Caco-2 (cell line): ENCODE measurements at regions not wholly inside any gene's neighbourhood (a gene's known extent, or its start where the extent isn't known, plus 50 kb on each side); places are given as distances from the start of the nearest gene placed in this dataset.

Experiments used
- BruUV-seq: library from RNA; stranded (reverse); fragments of 400-500 nt; replicated peaks from 2 replicates; lab custom pipeline; 2021; lab: Mats Ljungman, UMichigan
- CTCF ChIA-PET: fragments of 300-600 bp; sonication (Branson Sonifier 250); formaldehyde crosslinking; loops from one replicate; lab custom pipeline; 2022; ENCODE audit warnings: antibody characterized with exemption; lab: Charles Lee
- POLR2A ChIA-PET: fragments of 300-600 bp; sonication (Branson Sonifier 250); formaldehyde crosslinking; loops from one replicate; lab custom pipeline; 2022; ENCODE audit warnings: antibody characterized with exemption; lab: Charles Lee
- DNase-seq, 2 experiments: peaks; one replicate each; pipeline versions ENCODE4 v3.0.0 to v3.0.0-alpha.2; 2020 to 2022
- H3K27me3 ChIP-seq: replicated peaks from 2 replicates; pipeline ENCODE4 v1.6.0; 2011; ENCODE audit warnings: low read length; ENCODE audit not compliant: control insufficient read depth, insufficient read depth
- H3K36me3 ChIP-seq: 2 replicates; pipeline ENCODE4 v1.5.1; 2011; ENCODE audit warnings: low read length; ENCODE audit not compliant: control insufficient read depth, insufficient read depth
- H3K4me1 ChIP-seq: fragments of 250-450 bp; sonication (Bioruptor Pico); 2 replicates; pipeline ENCODE4 v1.5.1; 2020; ENCODE audit warnings: mild to moderate bottlenecking
- H3K4me3 ChIP-seq: 2 replicates; pipeline ENCODE4 v1.5.1; 2011; ENCODE audit warnings: low read depth, mild to moderate bottlenecking, control low read depth, low read length
- H3K9me3 ChIP-seq: fragments of 250-450 bp; sonication (Bioruptor Pico); 2 replicates; pipeline ENCODE4 v1.5.1; 2020; ENCODE audit warnings: mild to moderate bottlenecking, moderate library complexity
- H3K27ac Mint-ChIP-seq: one replicate; pipeline ENCODE4 v1.8.0; 2022; ENCODE audit warnings: mixed read lengths; ENCODE audit not compliant: unreplicated experiment
- H3K27me3 Mint-ChIP-seq: one replicate; pipeline ENCODE4 v1.8.0; 2022; ENCODE audit warnings: mixed read lengths; ENCODE audit not compliant: insufficient read depth, unreplicated experiment
- H3K36me3 Mint-ChIP-seq: one replicate; pipeline ENCODE4 v1.8.0; 2022; ENCODE audit warnings: mild to moderate bottlenecking, mixed read lengths; ENCODE audit not compliant: insufficient read depth, unreplicated experiment
- H3K4me1 Mint-ChIP-seq: one replicate; pipeline ENCODE4 v1.8.0; 2022; ENCODE audit warnings: low read depth, mixed read lengths; ENCODE audit not compliant: unreplicated experiment
- H3K4me3 Mint-ChIP-seq: one replicate; pipeline ENCODE4 v1.8.0; 2022; ENCODE audit warnings: mild to moderate bottlenecking, moderate library complexity, mixed read lengths; ENCODE audit not compliant: unreplicated experiment
- H3K9me3 Mint-ChIP-seq: one replicate; pipeline ENCODE4 v1.8.0; 2022; ENCODE audit warnings: mixed read lengths; ENCODE audit not compliant: unreplicated experiment
- intact Hi-C: fragments of 100-400 bp; cut with micrococcal nuclease; formaldehyde crosslinking; loops from one replicate; pipeline ENCODE4 v1.10.0; 2022; ENCODE audit not compliant: unreplicated experiment
- TF ChIP-seq, protein P1 (sequence below), 2 experiments: fragments of 200-600 bp in 1 of 2; IDR thresholded peaks; 1 replicate in 1 of 2; 2 replicates in 1 of 2; pipeline versions ENCODE4 v1.5.1 to v1.8.0; 2011 to 2022; ENCODE audit warnings: antibody characterized with exemption in 1 of 2, control low read depth in 1 of 2, inconsistent platforms in 1 of 2, low read depth in 1 of 2, low read length in 1 of 2, mild to moderate bottlenecking in 1 of 2, moderate library complexity in 1 of 2; ENCODE audit not compliant: insufficient read depth in 1 of 2, severe bottlenecking in 1 of 2, unreplicated experiment in 1 of 2

- H3K27ac Mint-ChIP-seq = no peak overlapping the region
- no peak for DNase-seq
- Histone ChIP-seq H3K36me3 (no peaks in the 10 kb centered on the region), H3K27me3 (no peaks in the 10 kb centered on the region), H3K4me1 (no peaks in the 10 kb centered on the region), H3K4me3 (no peak overlapping the region), H3K9me3 (no peaks in the 10 kb centered on the region)
- no peaks in the 10 kb centered on the region for H3K27me3 Mint-ChIP-seq
- TF ChIP-seq, protein P1, sequence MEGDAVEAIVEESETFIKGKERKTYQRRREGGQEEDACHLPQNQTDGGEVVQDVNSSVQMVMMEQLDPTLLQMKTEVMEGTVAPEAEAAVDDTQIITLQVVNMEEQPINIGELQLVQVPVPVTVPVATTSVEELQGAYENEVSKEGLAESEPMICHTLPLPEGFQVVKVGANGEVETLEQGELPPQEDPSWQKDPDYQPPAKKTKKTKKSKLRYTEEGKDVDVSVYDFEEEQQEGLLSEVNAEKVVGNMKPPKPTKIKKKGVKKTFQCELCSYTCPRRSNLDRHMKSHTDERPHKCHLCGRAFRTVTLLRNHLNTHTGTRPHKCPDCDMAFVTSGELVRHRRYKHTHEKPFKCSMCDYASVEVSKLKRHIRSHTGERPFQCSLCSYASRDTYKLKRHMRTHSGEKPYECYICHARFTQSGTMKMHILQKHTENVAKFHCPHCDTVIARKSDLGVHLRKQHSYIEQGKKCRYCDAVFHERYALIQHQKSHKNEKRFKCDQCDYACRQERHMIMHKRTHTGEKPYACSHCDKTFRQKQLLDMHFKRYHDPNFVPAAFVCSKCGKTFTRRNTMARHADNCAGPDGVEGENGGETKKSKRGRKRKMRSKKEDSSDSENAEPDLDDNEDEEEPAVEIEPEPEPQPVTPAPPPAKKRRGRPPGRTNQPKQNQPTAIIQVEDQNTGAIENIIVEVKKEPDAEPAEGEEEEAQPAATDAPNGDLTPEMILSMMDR (IDR thresholded peaks at IDR 0.05; ENCODE audit: insufficient read depth in 1 of 2, low read depth in 1 of 2, low read length in 1 of 2, severe bottlenecking in 1 of 2, unreplicated experiment in 1 of 2) = no peak
- H3K4me1 Mint-ChIP-seq = no peaks in the 10 kb centered on the region
- no peaks in the 10 kb centered on the region for H3K36me3 Mint-ChIP-seq
- H3K4me3 Mint-ChIP-seq = no peak overlapping the region
- POLR2A ChIA-PET = no interaction called here
- intact Hi-C loops = no loop called here
- CTCF ChIA-PET = no interaction called here
- peaks cover 9% of the 10 kb centered on the region for H3K9me3 Mint-ChIP-seq
- no TSS peak for BruUV-seq
Observed at GRCh38 chr13:104086759-104087158, 1020.5 kb upstream of the SLC10A2 start.

- no peaks in the 10 kb centered on the region for H3K4me1 ChIP-seq
- Mint-ChIP-seq H3K4me3 (no peak overlapping the region), H3K4me1 (no peaks in the 10 kb centered on the region), H3K27me3 (no peaks in the 10 kb centered on the region), H3K36me3 (no peaks in the 10 kb centered on the region), H3K9me3 (peaks cover 9% of the 10 kb centered on the region), H3K27ac (no peak overlapping the region)
- BruUV-seq = no TSS peak
- no peaks in the 10 kb centered on the region for H3K36me3 ChIP-seq
- ChIA-PET CTCF (no interaction called here), POLR2A (no interaction called here)
- H3K9me3 ChIP-seq = no peaks in the 10 kb centered on the region
- no peak overlapping the region for H3K4me3 ChIP-seq
- no peak for DNase-seq
- no peaks in the 10 kb centered on the region for H3K27me3 ChIP-seq
- TF ChIP-seq, protein P1 (IDR thresholded peaks at IDR 0.05; ENCODE audit: insufficient read depth in 1 of 2, low read depth in 1 of 2, low read length in 1 of 2, severe bottlenecking in 1 of 2, unreplicated experiment in 1 of 2) = no peak
- intact Hi-C loops = no loop called here
Observed at GRCh38 chr13:104086210-104086609, 1020.0 kb upstream of the SLC10A2 start.

DNA sequence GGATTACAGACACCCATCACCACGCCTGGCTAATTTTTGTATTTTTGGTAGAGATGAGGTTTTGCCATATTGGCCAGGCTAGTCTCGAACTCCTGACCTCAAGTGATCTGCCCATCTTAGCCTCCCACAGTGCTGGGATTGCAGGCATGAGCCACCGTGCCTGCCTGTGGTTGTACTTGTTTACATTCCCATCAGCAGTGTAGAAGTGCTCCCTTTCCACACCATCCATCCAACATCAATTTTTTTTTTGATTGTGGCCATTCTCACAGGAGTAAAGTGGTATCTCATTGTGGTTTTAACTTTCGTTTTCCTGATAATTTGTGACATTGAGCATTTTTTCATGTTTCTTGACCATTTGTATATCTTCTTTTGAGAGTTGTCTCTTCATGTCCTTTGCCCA is 1019.4 kb upstream of the SLC10A2 start:
- BruUV-seq = no TSS peak
- H3K9me3 Mint-ChIP-seq = peaks cover 9% of the 10 kb centered on the region
- Histone ChIP-seq H3K9me3 (no peaks in the 10 kb centered on the region), H3K36me3 (no peaks in the 10 kb centered on the region), H3K27me3 (no peaks in the 10 kb centered on the region), H3K4me1 (no peaks in the 10 kb centered on the region), H3K4me3 (no peak overlapping the region)
- no peaks in the 10 kb centered on the region for H3K27me3 Mint-ChIP-seq
- TF ChIP-seq, protein P1 (IDR thresholded peaks at IDR 0.05; ENCODE audit: insufficient read depth in 1 of 2, low read depth in 1 of 2, low read length in 1 of 2, severe bottlenecking in 1 of 2, unreplicated experiment in 1 of 2) = no peak
- no peak overlapping the region for H3K27ac Mint-ChIP-seq
- no peaks in the 10 kb centered on the region for H3K4me1 Mint-ChIP-seq
- POLR2A ChIA-PET = no interaction called here
- H3K36me3 Mint-ChIP-seq = no peaks in the 10 kb centered on the region
- CTCF ChIA-PET = no interaction called here
- DNase-seq = no peak
- intact Hi-C loops = no loop called here
- no peak overlapping the region for H3K4me3 Mint-ChIP-seq
